ENCODE measurements at regions not wholly inside any gene's neighbourhood (a gene's known extent, or its start where the extent isn't known, plus 50 kb on each side); places are given as distances from the start of the nearest gene placed in this dataset.

GRCh38 chr20:48096212-48096875 is 311.1 kb upstream of the SULF2 start:
- H3K36me3 Mint-ChIP-seq = peaks cover 0 to 3% of the 10 kb centered on the region in 2 donors
- no peak overlapping the region for H3K27ac Mint-ChIP-seq
- H3K27me3 Mint-ChIP-seq = peaks cover 21 to 38% of the 10 kb centered on the region in 2 donors
- peaks cover under 1 to 5% of the 10 kb centered on the region in 2 donors for H3K4me1 Mint-ChIP-seq
- DNase-seq = no peak
- no peak for ATAC-seq (replicated peaks)
- H3K4me3 Mint-ChIP-seq = no peak overlapping the region
- H3K9me3 Mint-ChIP-seq = peaks cover 0 to 9% of the 10 kb centered on the region in 2 donors

GRCh38 chr20:48094944-48095343 is 309.7 kb upstream of the SULF2 start:
- ATAC-seq (replicated peaks) = no peak
- H3K9me3 Mint-ChIP-seq = peaks cover 0 to 9% of the 10 kb centered on the region in 2 donors
- no peak overlapping the region for H3K27ac Mint-ChIP-seq
- H3K4me1 Mint-ChIP-seq = peaks cover 0 to 5% of the 10 kb centered on the region in 2 donors
- H3K36me3 Mint-ChIP-seq = peaks cover 0 to 3% of the 10 kb centered on the region in 2 donors
- DNase-seq = no peak
- H3K27me3 Mint-ChIP-seq = peaks cover 22 to 35% of the 10 kb centered on the region in 2 donors
- no peak overlapping the region for H3K4me3 Mint-ChIP-seq

GRCh38 chr20:48094196-48094749 is 309.0 kb upstream of the SULF2 start:
- Mint-ChIP-seq H3K27me3 (peaks cover 29 to 41% of the 10 kb centered on the region in 2 donors), H3K9me3 (peaks cover 0 to 9% of the 10 kb centered on the region in 2 donors), H3K4me3 (no peak overlapping the region), H3K36me3 (peaks cover 3 to 6% of the 10 kb centered on the region in 2 donors), H3K4me1 (peaks cover 0 to 5% of the 10 kb centered on the region in 2 donors), H3K27ac (no peak overlapping the region)
- DNase-seq (no peak), ATAC-seq (replicated peaks) (no peak)

- Mint-ChIP-seq H3K27me3 (peaks cover 35 to 47% of the 10 kb centered on the region in 2 donors), H3K27ac (no peak overlapping the region), H3K9me3 (peaks cover 0 to 7% of the 10 kb centered on the region in 2 donors), H3K4me3 (no peak overlapping the region), H3K36me3 (peaks cover 3 to 6% of the 10 kb centered on the region in 2 donors), H3K4me1 (peaks cover 0 to 5% of the 10 kb centered on the region in 2 donors)
- ATAC-seq (replicated peaks) (no peak), DNase-seq (no peak)
Measured at GRCh38 chr20:48092596-48093280, 307.5 kb upstream of the SULF2 start.

GRCh38 chr20:48090784-48091183 is 305.5 kb upstream of the SULF2 start:
- Mint-ChIP-seq H3K9me3 (peaks cover 0 to 6% of the 10 kb centered on the region in 2 donors), H3K4me3 (no peak overlapping the region), H3K27ac (no peak overlapping the region), H3K27me3 (peaks cover 43 to 52% of the 10 kb centered on the region in 2 donors), H3K4me1 (peaks cover 0 to 12% of the 10 kb centered on the region in 2 donors), H3K36me3 (peaks cover 3 to 6% of the 10 kb centered on the region in 2 donors)
- no peak for ATAC-seq (replicated peaks)
- DNase-seq = no peak

- H3K4me1 Mint-ChIP-seq = peaks cover 0 to 12% of the 10 kb centered on the region in 2 donors
- H3K27ac Mint-ChIP-seq = no peak overlapping the region
- H3K9me3 Mint-ChIP-seq = peaks cover under 1 to 6% of the 10 kb centered on the region in 2 donors
- DNase-seq (no peak), ATAC-seq (replicated peaks) (no peak)
- H3K4me3 Mint-ChIP-seq = no peak overlapping the region
- peaks cover 41 to 52% of the 10 kb centered on the region in 2 donors for H3K27me3 Mint-ChIP-seq
- peaks cover 3 to 6% of the 10 kb centered on the region in 2 donors for H3K36me3 Mint-ChIP-seq
Measured at GRCh38 chr20:48090314-48090713, 305.0 kb upstream of the SULF2 start.

- Mint-ChIP-seq H3K4me1 (no peaks in the 10 kb centered on the region), H3K27ac (no peak overlapping the region), H3K36me3 (peaks cover 0 to 3% of the 10 kb centered on the region in 2 donors), H3K27me3 (peaks cover 10 to 28% of the 10 kb centered on the region in 2 donors), H3K9me3 (peaks cover 10% of the 10 kb centered on the region in 2 donors), H3K4me3 (no peak overlapping the region)
- no peak for ATAC-seq (replicated peaks)
- DNase-seq = no peak
Measured at GRCh38 chr20:48080583-48080982, 295.3 kb upstream of the SULF2 start.

- DNase-seq (no peak), ATAC-seq (replicated peaks) (no peak)
- no peak overlapping the region for H3K4me3 Mint-ChIP-seq
- H3K27me3 Mint-ChIP-seq = peaks cover 10 to 34% of the 10 kb centered on the region in 2 donors
- H3K9me3 Mint-ChIP-seq = peaks cover 0 to 2% of the 10 kb centered on the region in 2 donors
- no peak overlapping the region for H3K27ac Mint-ChIP-seq
- H3K36me3 Mint-ChIP-seq = peaks cover 0 to 1% of the 10 kb centered on the region in 2 donors
- H3K4me1 Mint-ChIP-seq = no peaks in the 10 kb centered on the region
Measured at GRCh38 chr20:48079028-48079427, 293.7 kb upstream of the SULF2 start.

GRCh38 chr20:48076747-48077146 is 291.5 kb upstream of the SULF2 start:
- H3K27ac Mint-ChIP-seq = no peak overlapping the region
- H3K27me3 Mint-ChIP-seq = peaks cover 5 to 29% of the 10 kb centered on the region in 2 donors
- ATAC-seq (replicated peaks) (no peak), DNase-seq (no peak)
- no peaks in the 10 kb centered on the region for H3K4me1 Mint-ChIP-seq
- H3K9me3 Mint-ChIP-seq = no peaks in the 10 kb centered on the region
- no peak overlapping the region for H3K4me3 Mint-ChIP-seq
- H3K36me3 Mint-ChIP-seq = no peaks in the 10 kb centered on the region

GRCh38 chr20:48076247-48076646 is 291.0 kb upstream of the SULF2 start:
- Mint-ChIP-seq H3K4me3 (no peak overlapping the region), H3K27ac (no peak overlapping the region), H3K4me1 (no peaks in the 10 kb centered on the region), H3K9me3 (no peaks in the 10 kb centered on the region), H3K36me3 (no peaks in the 10 kb centered on the region), H3K27me3 (peaks cover 5 to 29% of the 10 kb centered on the region in 2 donors)
- DNase-seq (no peak), ATAC-seq (replicated peaks) (no peak)

GRCh38 chr20:48075591-48076174 is 290.4 kb upstream of the SULF2 start:
- H3K27ac Mint-ChIP-seq = no peak overlapping the region
- DNase-seq = no peak
- no peaks in the 10 kb centered on the region for H3K36me3 Mint-ChIP-seq
- H3K4me3 Mint-ChIP-seq = no peak overlapping the region
- ATAC-seq (replicated peaks) = no peak
- H3K4me1 Mint-ChIP-seq = no peaks in the 10 kb centered on the region
- H3K9me3 Mint-ChIP-seq = no peaks in the 10 kb centered on the region
- peaks cover 5 to 31% of the 10 kb centered on the region in 2 donors for H3K27me3 Mint-ChIP-seq

GRCh38 chr20:48070991-48071652 is 285.8 kb upstream of the SULF2 start:
- no peak overlapping the region for H3K4me3 Mint-ChIP-seq
- H3K27me3 Mint-ChIP-seq = peaks cover 0 to 17% of the 10 kb centered on the region in 2 donors
- H3K9me3 Mint-ChIP-seq = peaks cover 3 to 4% of the 10 kb centered on the region in 2 donors
- peaks cover under 1 to 2% of the 10 kb centered on the region in 2 donors for H3K4me1 Mint-ChIP-seq
- ATAC-seq (replicated peaks) = no peak
- no peak overlapping the region for H3K27ac Mint-ChIP-seq
- no peak for DNase-seq
- H3K36me3 Mint-ChIP-seq = peaks cover 0 to 3% of the 10 kb centered on the region in 2 donors

GRCh38 chr20:48069596-48069995 is 284.3 kb upstream of the SULF2 start:
- Mint-ChIP-seq H3K4me3 (no peak overlapping the region), H3K4me1 (peaks cover 5 to 7% of the 10 kb centered on the region in 2 donors), H3K27me3 (peaks cover 0 to 9% of the 10 kb centered on the region in 2 donors), H3K27ac (no peak overlapping the region), H3K9me3 (peaks cover 3 to 4% of the 10 kb centered on the region in 2 donors), H3K36me3 (peaks cover 0 to 3% of the 10 kb centered on the region in 2 donors)
- DNase-seq = no peak
- ATAC-seq (replicated peaks) = no peak

- no peak for DNase-seq
- peaks cover 5 to 7% of the 10 kb centered on the region in 2 donors for H3K4me1 Mint-ChIP-seq
- H3K36me3 Mint-ChIP-seq = peaks cover 3% of the 10 kb centered on the region in 2 donors
- H3K4me3 Mint-ChIP-seq = no peak overlapping the region
- peaks cover 5 to 9% of the 10 kb centered on the region in 2 donors for H3K27me3 Mint-ChIP-seq
- no peak overlapping the region for H3K27ac Mint-ChIP-seq
- peaks cover 11% of the 10 kb centered on the region in 2 donors for H3K9me3 Mint-ChIP-seq
- ATAC-seq (replicated peaks) = no peak
Measured at GRCh38 chr20:48066851-48067250, 281.6 kb upstream of the SULF2 start.

All from stimulated activated naive B cell treated with anti-CD40 and anti-IgM and Interleukin-4, amounts not matched to agents 10 μg/mL and 1 μg/mL and 100 μg/mL, for 72 hours (primary cell).